ENCODE measurements at regions not wholly inside any gene's neighbourhood (a gene's known extent, or its start where the extent isn't known, plus 50 kb on each side); places are given as distances from the start of the nearest gene placed in this dataset.

DNA sequence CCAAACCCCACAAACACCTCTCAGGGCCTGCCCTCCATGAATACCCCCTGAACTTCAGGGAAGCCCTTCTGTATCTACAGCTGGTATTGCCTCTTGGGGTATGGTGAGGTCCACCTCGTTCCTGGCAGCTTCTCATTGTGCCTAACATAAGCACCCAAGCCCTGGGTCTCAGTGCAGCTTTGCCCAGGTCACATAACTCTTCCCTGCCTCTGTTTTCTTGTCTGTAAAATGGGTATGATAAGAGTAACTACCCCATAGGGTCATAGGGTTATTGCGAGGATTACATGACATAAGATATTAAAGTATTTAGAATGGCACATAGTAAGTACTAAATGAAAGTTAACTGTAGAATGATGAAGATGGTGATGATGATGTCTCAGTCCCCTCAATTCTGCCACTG is 190.0 kb upstream of the PWP1 start:
- no peak overlapping the region for H3K4me3 ChIP-seq (ENCODE audit: low read length, poor library complexity, severe bottlenecking)
- no peak overlapping the region for H3K4me2 ChIP-seq (ENCODE audit: low read depth, low read length, poor library complexity, severe bottlenecking)
- H3K36me3 ChIP-seq (ENCODE audit: insufficient read depth, low read length): no peaks in the 10 kb centered on the region
- no peaks in the 10 kb centered on the region for H3K27me3 ChIP-seq (ENCODE audit: insufficient read depth, low read length, poor library complexity, severe bottlenecking)
- no peaks in the 10 kb centered on the region for H3K9me3 ChIP-seq (ENCODE audit: insufficient read depth, low read depth, low read length)
- no peaks in the 10 kb centered on the region for H3F3A ChIP-seq (ENCODE audit: low read depth)
- H3K4me1 ChIP-seq (ENCODE audit: insufficient read depth, low read length, poor library complexity, severe bottlenecking): peaks cover 14% of the 10 kb centered on the region
- no peak overlapping the region for H2AFZ ChIP-seq (ENCODE audit: low read length)
- TF ChIP-seq, protein P1, sequence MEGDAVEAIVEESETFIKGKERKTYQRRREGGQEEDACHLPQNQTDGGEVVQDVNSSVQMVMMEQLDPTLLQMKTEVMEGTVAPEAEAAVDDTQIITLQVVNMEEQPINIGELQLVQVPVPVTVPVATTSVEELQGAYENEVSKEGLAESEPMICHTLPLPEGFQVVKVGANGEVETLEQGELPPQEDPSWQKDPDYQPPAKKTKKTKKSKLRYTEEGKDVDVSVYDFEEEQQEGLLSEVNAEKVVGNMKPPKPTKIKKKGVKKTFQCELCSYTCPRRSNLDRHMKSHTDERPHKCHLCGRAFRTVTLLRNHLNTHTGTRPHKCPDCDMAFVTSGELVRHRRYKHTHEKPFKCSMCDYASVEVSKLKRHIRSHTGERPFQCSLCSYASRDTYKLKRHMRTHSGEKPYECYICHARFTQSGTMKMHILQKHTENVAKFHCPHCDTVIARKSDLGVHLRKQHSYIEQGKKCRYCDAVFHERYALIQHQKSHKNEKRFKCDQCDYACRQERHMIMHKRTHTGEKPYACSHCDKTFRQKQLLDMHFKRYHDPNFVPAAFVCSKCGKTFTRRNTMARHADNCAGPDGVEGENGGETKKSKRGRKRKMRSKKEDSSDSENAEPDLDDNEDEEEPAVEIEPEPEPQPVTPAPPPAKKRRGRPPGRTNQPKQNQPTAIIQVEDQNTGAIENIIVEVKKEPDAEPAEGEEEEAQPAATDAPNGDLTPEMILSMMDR (conservative IDR thresholded peaks at IDR 0.05; ENCODE audit: low read length): no peak
- TF ChIP-seq EZH2phosphoT487 (IDR thresholded peaks at IDR 0.05; ENCODE audit: borderline replicate concordance): no peak
- no peaks in the 10 kb centered on the region for H4K20me1 ChIP-seq (ENCODE audit: insufficient read depth, low read length, poor library complexity, severe bottlenecking)
- H3K9ac ChIP-seq (ENCODE audit: low read depth, low read length, poor library complexity, severe bottlenecking): no peak overlapping the region
- no peaks in the 10 kb centered on the region for H3K9me2 ChIP-seq (replicated peaks; ENCODE audit: low read depth, low read length)
- no peaks in the 10 kb centered on the region for H3K79me2 ChIP-seq (ENCODE audit: insufficient read depth, low read length)

DNA sequence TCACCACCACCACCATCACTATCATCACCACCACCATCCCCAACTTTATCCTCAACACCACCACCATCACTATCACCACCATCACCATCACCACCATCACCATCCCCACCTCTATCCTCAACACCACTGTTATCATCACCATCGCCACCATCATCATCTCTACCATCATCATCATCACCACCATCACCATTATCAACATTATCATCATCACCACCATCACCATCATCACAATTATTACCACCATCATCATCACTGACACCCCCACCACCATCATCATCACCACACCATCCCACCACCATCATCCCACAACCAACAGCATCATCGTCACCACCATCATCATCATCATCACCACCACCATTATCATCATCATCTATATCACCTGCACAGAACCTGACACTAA is 188.4 kb upstream of the PWP1 start:
- H3K36me3 ChIP-seq (ENCODE audit: insufficient read depth, low read length): no peaks in the 10 kb centered on the region
- H3K4me1 ChIP-seq (ENCODE audit: insufficient read depth, low read length, poor library complexity, severe bottlenecking): peaks cover 11% of the 10 kb centered on the region
- H3K9me2 ChIP-seq (replicated peaks; ENCODE audit: low read depth, low read length): no peaks in the 10 kb centered on the region
- H3K4me3 ChIP-seq (ENCODE audit: low read length, poor library complexity, severe bottlenecking): no peak overlapping the region
- H3K79me2 ChIP-seq (ENCODE audit: insufficient read depth, low read length): no peaks in the 10 kb centered on the region
- no peaks in the 10 kb centered on the region for H3F3A ChIP-seq (ENCODE audit: low read depth)
- H2AFZ ChIP-seq (ENCODE audit: low read length): no peak overlapping the region
- H3K27me3 ChIP-seq (ENCODE audit: insufficient read depth, low read length, poor library complexity, severe bottlenecking): no peaks in the 10 kb centered on the region
- no peak overlapping the region for H3K9ac ChIP-seq (ENCODE audit: low read depth, low read length, poor library complexity, severe bottlenecking)
- H4K20me1 ChIP-seq (ENCODE audit: insufficient read depth, low read length, poor library complexity, severe bottlenecking): no peaks in the 10 kb centered on the region
- no peak overlapping the region for H3K4me2 ChIP-seq (ENCODE audit: low read depth, low read length, poor library complexity, severe bottlenecking)
- H3K9me3 ChIP-seq (ENCODE audit: insufficient read depth, low read depth, low read length): no peaks in the 10 kb centered on the region
- TF ChIP-seq, protein P1 (conservative IDR thresholded peaks at IDR 0.05; ENCODE audit: low read length): no peak
- no peak for TF ChIP-seq EZH2phosphoT487 (IDR thresholded peaks at IDR 0.05; ENCODE audit: borderline replicate concordance)

DNA sequence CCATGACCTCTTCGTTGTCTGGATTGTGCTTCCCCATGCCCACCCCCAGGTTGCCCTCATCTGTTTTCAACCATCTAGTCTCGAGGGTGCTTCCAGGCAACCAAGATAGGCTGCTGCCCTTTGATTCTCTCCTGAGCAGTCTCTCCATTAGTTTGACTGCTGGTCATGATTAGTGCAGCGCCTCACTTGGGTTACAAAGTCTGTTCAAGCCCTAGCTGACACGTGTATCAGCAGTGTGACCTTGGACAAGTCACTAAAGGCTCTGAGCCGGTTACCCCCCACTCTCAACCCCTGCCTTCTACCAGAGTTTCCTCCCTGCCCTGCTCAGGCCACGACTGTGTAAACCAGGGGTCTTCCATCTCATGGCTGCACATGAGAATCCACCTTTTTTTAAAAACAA is 185.3 kb upstream of the PWP1 start:
- no peak overlapping the region for H3K4me3 ChIP-seq (ENCODE audit: low read length, poor library complexity, severe bottlenecking)
- H3K27me3 ChIP-seq (ENCODE audit: insufficient read depth, low read length, poor library complexity, severe bottlenecking): no peaks in the 10 kb centered on the region
- TF ChIP-seq EZH2phosphoT487 (IDR thresholded peaks at IDR 0.05; ENCODE audit: borderline replicate concordance): no peak
- TF ChIP-seq, protein P1 (conservative IDR thresholded peaks at IDR 0.05; ENCODE audit: low read length): no peak
- no peaks in the 10 kb centered on the region for H3F3A ChIP-seq (ENCODE audit: low read depth)
- H3K9ac ChIP-seq (ENCODE audit: low read depth, low read length, poor library complexity, severe bottlenecking): no peak overlapping the region
- no peaks in the 10 kb centered on the region for H4K20me1 ChIP-seq (ENCODE audit: insufficient read depth, low read length, poor library complexity, severe bottlenecking)
- H3K36me3 ChIP-seq (ENCODE audit: insufficient read depth, low read length): no peaks in the 10 kb centered on the region
- H3K9me3 ChIP-seq (ENCODE audit: insufficient read depth, low read depth, low read length): no peaks in the 10 kb centered on the region
- no peaks in the 10 kb centered on the region for H3K9me2 ChIP-seq (replicated peaks; ENCODE audit: low read depth, low read length)
- H3K4me2 ChIP-seq (ENCODE audit: low read depth, low read length, poor library complexity, severe bottlenecking): no peak overlapping the region
- H3K4me1 ChIP-seq (ENCODE audit: insufficient read depth, low read length, poor library complexity, severe bottlenecking): no peaks in the 10 kb centered on the region
- no peaks in the 10 kb centered on the region for H3K79me2 ChIP-seq (ENCODE audit: insufficient read depth, low read length)
- H2AFZ ChIP-seq (ENCODE audit: low read length): no peak overlapping the region
